CD4-positive, alpha-beta T cell treated with Interferon gamma for 1 hour (primary cell): ENCODE measurements at regions not wholly inside any gene's neighbourhood (a gene's known extent, or its start where the extent isn't known, plus 50 kb on each side); places are given as distances from the start of the nearest gene placed in this dataset.
A peak's percentile ranks its signal among the peaks of the same experiment; 100 is the strongest.
"Not testable (repeated sequence)": the region's sequence is repeated elsewhere in the genome, so short reads cannot be mapped to it uniquely, and the experiment has no call there.

Experiments used
- DNase-seq: peaks from one replicate; pipeline ENCODE4 v3.0.0-alpha.2; 2020

- no peak for DNase-seq
Observed at GRCh38 chr15:75100679-75101078, 77.3 kb downstream of the PPCDC start.

GRCh38 chr15:75104804-75105557, 81.6 kb downstream of the PPCDC start:
- DNase-seq, result peak; percentile 62

DNA sequence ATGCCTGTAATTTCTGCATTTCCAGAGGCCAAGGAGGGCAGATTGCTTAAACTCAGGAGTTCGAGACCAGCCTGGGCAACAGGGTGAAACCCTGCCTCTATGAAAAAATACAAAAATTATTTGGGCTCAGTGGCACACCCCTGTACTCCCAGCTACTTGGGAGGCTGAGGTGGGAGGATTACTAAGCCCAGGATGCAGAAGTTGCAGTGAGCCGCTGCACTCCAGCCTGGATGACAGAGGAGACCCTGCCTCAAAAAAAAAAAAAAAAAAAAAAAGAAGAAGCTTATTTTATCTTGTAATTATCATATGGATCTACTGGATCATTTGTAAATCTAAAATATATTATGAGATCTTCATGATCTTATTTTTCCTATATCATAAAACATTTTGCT, 84.1 kb downstream of the PPCDC start:
- DNase-seq, result no peak

- DNase-seq, result peak; percentile 77
Observed at GRCh38 chr15:75107908-75108838, 84.8 kb downstream of the PPCDC start.

DNA sequence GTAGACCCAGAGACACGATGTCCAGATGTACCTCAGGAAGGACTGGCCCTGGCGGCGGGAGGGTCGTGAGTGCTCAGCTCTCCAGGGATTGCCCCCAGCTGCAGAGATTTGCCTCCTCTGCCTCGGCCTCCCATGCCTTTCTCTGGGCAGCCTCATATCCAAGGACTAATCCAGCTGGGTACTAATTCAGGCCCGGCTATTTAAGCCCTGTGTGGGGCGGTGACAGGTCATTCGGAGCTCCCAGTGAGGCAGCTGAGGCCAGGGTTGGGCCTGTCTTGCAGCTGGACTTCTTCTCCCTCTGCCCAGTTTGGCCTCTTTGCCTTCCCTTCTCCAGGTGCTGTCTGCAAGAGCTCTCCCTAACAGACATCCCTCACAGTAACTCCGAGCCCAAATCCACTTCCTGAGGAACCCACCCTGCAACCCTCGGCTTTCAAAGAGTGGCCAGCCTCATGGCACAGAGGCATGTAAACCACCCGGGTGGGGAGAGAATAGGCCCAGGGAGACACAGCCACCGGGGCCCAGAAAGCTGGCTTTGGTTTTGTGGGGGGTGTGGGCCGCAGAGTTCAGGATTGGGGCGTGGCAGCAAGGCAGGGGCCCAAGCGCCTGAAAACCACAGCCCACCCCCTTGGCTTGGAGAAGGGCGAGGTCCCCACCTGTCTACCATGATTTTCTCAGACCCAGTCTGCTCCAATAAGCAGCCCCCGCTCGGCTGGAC, 85.8 kb downstream of the PPCDC start:
- no peak for DNase-seq

- no peak for DNase-seq
Observed at GRCh38 chr15:75109736-75110130, 86.3 kb downstream of the PPCDC start.

DNA sequence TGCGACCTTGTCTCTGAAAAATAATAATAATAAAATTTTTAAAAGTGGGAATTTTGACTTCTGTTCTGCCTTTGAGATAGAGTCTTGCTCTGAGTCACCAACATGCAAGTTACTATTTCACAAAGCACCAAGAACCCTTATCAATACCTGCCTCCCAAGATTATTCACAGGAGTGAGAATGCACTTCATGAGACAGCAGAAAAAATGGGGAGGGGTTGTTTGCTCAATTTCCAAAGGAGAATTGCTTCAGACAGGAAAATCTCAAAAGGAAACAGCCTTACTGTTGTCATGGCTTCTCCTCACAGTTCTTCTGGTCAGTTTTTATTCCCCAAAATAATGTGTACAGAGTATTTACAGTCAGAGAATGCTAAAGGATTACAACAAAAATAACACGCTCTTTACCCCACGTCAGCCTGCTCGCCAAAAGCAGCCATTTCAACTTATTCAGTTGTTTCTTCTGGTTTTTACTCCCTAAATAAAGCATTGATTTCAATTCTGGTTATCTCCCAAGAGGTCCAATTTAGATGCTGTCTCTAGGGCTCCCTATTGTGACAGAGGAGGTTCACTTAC, 89.0 kb downstream of the PPCDC start:
- DNase-seq, result no peak

GRCh38 chr15:75112848-75113492, 88.7 kb upstream of the C15orf39 start:
- peak; percentile 14 for DNase-seq

- no peak for DNase-seq
Observed at GRCh38 chr15:75114327-75114726, 87.4 kb upstream of the C15orf39 start.

DNA sequence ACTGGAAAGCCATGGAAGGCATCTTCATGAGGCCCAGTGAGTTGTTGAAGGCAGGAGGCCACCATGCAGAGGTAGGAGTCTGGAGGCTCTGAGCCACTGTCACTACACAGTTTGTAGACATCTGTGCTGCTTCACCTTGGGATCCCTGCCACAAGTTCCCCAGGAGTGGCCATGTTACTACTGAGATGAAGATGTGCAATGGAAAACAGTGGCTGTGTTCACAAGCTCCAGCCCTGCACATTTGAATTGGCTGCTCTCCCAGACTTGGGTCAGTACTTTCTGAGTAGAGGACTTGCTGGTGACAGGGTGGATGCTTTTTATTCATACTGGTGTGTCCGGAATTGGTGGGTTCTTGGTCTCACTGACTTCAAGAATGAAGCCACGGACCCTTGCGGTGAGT, 86.9 kb upstream of the C15orf39 start:
- DNase-seq, result no peak

DNA sequence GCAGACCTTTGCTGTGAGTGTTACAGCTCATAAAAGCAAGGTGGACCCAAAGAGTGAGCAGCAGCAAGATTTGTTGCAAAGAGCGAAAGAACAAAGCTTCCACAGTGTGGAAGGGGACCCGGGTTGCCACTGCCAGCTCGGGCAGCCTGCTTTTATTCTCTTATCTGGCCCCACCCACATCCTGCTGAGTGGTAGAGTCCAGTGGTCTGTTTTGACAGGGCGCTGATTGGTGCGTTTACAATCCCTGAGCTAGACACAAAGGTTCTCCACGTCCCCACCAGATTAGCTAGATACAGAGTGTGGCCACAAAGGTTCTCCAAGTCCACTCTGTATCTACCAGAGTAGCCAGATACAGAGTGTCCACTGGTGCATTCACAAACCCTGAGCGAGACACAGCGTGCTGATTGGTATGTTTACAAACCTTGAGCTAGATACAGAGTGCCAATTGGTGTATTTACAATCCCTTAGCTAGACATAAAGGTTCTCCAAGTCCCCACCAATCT, 86.2 kb upstream of the C15orf39 start:
- DNase-seq, result not testable (repeated sequence)

GRCh38 chr15:75116143-75116542, 85.5 kb upstream of the C15orf39 start:
- DNase-seq, result not testable (repeated sequence)

DNA sequence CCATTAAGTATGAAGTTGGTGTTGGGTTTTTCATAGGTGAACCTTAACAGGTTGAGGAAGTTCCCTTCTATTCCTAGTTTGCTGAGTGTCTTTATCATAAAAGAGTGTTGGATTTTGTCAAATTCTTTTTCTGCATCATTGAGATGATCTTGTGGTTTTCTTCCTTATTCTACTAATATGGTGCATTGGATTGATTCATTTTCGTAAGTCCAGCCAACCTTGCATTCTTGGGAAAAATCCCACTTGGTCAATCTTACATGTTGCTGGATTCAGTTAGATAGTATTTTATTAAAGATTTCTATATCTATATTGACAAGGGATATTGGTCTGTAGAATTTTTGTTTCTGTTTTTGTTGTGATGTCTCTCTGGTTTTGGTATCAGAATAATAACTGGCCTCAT, 83.7 kb upstream of the C15orf39 start:
- DNase-seq, result no peak

- DNase-seq, result not testable (repeated sequence)
Observed at GRCh38 chr15:75119312-75119711, 82.4 kb upstream of the C15orf39 start.

- DNase-seq, result no peak
Observed at GRCh38 chr15:75121491-75121890, 80.2 kb upstream of the C15orf39 start.

DNA sequence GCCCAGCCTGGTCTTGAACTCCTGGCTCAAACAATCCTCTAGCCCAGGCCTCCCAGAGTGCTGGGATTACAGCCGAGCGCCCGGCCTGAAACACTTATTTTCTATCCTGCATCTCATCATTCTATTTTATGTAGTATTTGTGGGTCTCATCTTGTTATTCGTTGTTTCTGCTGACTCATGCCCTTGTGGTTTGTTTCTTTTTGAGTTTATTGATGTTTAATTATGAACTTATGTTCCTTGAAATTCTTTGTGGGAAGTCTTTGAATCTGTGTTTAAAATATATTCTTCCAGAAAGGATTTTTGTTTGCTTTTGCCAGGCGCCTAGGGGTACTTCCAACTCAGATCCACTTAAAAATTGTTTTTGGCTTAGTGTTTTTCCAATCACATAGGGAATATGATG, 78.3 kb upstream of the C15orf39 start:
- DNase-seq, result no peak

- not testable (repeated sequence) for DNase-seq
Observed at GRCh38 chr15:75124278-75124677, 77.4 kb upstream of the C15orf39 start.

- no peak for DNase-seq
Observed at GRCh38 chr15:75125935-75126334, 75.7 kb upstream of the C15orf39 start.

GRCh38 chr15:75126864-75127580, 74.7 kb upstream of the C15orf39 start:
- no peak for DNase-seq

- no peak for DNase-seq
Observed at GRCh38 chr15:75129788-75130187, 71.9 kb upstream of the C15orf39 start.

DNA sequence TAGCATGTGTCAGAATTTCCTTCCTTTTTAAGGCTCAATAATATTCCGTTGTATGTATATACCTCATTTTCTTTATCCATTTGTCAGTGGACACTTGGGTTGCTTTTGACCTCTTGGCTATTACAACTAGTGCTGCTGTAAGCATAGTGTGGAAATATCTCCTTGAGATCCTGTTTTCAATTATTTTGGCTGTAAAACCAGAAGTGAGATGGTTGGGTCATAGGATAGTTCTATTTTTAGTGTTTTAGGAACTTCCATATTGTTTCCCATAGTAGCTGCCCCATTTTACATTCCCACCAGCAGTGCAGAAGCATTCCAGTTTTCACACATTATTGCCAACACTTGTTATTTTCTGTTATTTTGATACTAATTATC, 70.4 kb upstream of the C15orf39 start:
- DNase-seq, result no peak

- DNase-seq, result no peak
Observed at GRCh38 chr15:75134748-75135147, 66.9 kb upstream of the C15orf39 start.
